ENCODE measurements at regions not wholly inside any gene's neighbourhood (a gene's known extent, or its start where the extent isn't known, plus 50 kb on each side); places are given as distances from the start of the nearest gene placed in this dataset.

DNA sequence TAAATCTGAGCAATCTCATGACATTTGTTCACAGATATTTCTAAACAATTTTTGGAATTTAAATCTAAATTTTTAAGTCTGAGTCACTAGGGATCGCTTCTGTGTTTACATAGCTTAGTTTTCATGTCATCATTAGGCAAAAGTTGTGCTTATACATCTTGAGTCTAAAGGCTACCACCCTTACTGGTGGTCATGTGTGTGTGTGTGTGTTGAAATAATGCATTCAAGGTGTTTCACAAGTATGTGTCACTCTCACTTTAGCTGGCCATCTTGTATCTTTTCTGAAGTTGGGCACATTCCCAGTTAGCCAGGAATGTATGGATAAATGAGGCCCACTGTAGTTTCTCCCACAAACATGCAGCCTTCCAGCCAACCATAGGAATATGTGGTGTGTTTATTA lies 1162.5 kb upstream of the PRMT6 start:
- DNase-seq (ENCODE audit: low spot score): no peak
- peaks cover 4% of the 10 kb centered on the region for H3K9me3 ChIP-seq (ENCODE audit: low read depth, low read length, poor library complexity, severe bottlenecking)
- intact Hi-C loops (cut with micrococcal nuclease; ENCODE audit: unreplicated experiment): no loop called here
- BruUV-seq (replicated peaks): no TSS peak
- H3K4me1 ChIP-seq (ENCODE audit: insufficient read depth, low read length, poor library complexity, severe bottlenecking): no peaks in the 10 kb centered on the region
- ChIA-PET POLR2A (ENCODE audit: low non-redundant PET) (no interaction called here), CTCF (no interaction called here)
- TF ChIP-seq, protein P1, sequence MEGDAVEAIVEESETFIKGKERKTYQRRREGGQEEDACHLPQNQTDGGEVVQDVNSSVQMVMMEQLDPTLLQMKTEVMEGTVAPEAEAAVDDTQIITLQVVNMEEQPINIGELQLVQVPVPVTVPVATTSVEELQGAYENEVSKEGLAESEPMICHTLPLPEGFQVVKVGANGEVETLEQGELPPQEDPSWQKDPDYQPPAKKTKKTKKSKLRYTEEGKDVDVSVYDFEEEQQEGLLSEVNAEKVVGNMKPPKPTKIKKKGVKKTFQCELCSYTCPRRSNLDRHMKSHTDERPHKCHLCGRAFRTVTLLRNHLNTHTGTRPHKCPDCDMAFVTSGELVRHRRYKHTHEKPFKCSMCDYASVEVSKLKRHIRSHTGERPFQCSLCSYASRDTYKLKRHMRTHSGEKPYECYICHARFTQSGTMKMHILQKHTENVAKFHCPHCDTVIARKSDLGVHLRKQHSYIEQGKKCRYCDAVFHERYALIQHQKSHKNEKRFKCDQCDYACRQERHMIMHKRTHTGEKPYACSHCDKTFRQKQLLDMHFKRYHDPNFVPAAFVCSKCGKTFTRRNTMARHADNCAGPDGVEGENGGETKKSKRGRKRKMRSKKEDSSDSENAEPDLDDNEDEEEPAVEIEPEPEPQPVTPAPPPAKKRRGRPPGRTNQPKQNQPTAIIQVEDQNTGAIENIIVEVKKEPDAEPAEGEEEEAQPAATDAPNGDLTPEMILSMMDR (conservative IDR thresholded peaks at IDR 0.05; ENCODE audit: low read depth, low read length): no peak
- TF ChIP-seq EZH2 (IDR thresholded peaks at IDR 0.05; ENCODE audit: borderline replicate concordance, low read depth, low read length, poor library complexity, severe bottlenecking): no peak
- H3K27me3 ChIP-seq (replicated peaks; ENCODE audit: insufficient read depth, low read depth, low read length, poor library complexity): no peaks in the 10 kb centered on the region
- no peak overlapping the region for H3K27ac ChIP-seq (ENCODE audit: low read depth, low read length, poor library complexity, severe bottlenecking)
- H3K36me3 ChIP-seq (ENCODE audit: insufficient read depth, low read length, poor library complexity, severe bottlenecking): no peaks in the 10 kb centered on the region
- no peak overlapping the region for H3K4me3 ChIP-seq (ENCODE audit: low read depth, low read length, poor library complexity, severe bottlenecking)

DNA sequence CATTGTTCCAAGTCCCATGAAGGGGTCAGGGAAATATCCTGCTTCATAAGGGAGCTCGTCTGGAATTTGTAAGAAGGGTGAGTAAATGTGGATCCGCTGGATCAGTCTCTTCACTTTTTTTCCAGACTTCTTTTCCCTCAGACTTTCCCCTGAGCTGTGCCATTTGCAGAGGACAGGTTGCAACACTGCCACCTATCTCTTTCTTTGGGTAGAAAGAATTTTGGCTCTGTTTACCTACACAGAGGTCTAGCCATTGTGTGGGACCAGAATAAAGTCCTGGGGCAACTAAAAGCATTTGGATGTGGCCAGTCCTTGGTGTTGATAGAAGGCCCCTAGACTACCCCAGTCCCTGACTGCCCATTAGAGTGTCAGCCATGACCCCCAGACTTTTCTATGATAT lies 1146.7 kb upstream of the PRMT6 start:
- CTCF ChIA-PET: interaction anchor here (0.8 kb wide), 1 partner anchor 926 kb away, joined by 3 read pairs; no protein-coding TSS in a partner anchor
- Histone ChIP-seq H3K36me3 (ENCODE audit: insufficient read depth, low read length, poor library complexity, severe bottlenecking) (no peaks in the 10 kb centered on the region), H3K4me1 (ENCODE audit: insufficient read depth, low read length, poor library complexity, severe bottlenecking) (no peaks in the 10 kb centered on the region), H3K9me3 (ENCODE audit: low read depth, low read length, poor library complexity, severe bottlenecking) (no peaks in the 10 kb centered on the region), H3K4me3 (ENCODE audit: low read depth, low read length, poor library complexity, severe bottlenecking) (no peak overlapping the region), H3K27ac (ENCODE audit: low read depth, low read length, poor library complexity, severe bottlenecking) (no peak overlapping the region), H3K27me3 (replicated peaks; ENCODE audit: insufficient read depth, low read depth, low read length, poor library complexity) (no peaks in the 10 kb centered on the region)
- peak; percentile 11 for DNase-seq (ENCODE audit: low spot score)
- TF ChIP-seq EZH2 (IDR thresholded peaks at IDR 0.05; ENCODE audit: borderline replicate concordance, low read depth, low read length, poor library complexity, severe bottlenecking): no peak
- TF ChIP-seq, protein P1 (conservative IDR thresholded peaks at IDR 0.05; ENCODE audit: low read depth, low read length): peak; percentile 40
- BruUV-seq (replicated peaks): no TSS peak
- intact Hi-C loops (cut with micrococcal nuclease; ENCODE audit: unreplicated experiment): no loop called here
- POLR2A ChIA-PET (ENCODE audit: low non-redundant PET): no interaction called here

DNA sequence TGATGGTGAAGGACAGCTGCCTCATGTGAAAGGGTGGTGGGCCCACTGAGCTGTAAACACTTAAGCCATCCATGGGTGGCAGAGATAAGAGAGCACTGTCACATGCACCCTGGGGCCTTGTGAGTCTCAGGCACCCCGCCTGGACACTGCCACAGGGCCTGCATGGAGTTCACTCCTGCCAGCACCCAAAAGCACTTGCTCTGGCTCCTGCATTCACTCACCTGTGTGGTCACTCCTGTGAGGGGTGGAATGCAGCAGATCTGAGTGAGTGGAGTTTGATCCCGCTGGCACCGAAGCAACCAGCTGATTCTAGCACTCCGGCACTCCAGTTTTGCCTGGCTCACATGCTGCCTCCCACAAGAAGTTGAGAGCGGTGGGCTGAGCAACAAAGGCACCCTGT lies 1142.1 kb upstream of the PRMT6 start:
- Histone ChIP-seq H3K9me3 (ENCODE audit: low read depth, low read length, poor library complexity, severe bottlenecking) (no peaks in the 10 kb centered on the region), H3K27me3 (replicated peaks; ENCODE audit: insufficient read depth, low read depth, low read length, poor library complexity) (no peaks in the 10 kb centered on the region), H3K36me3 (ENCODE audit: insufficient read depth, low read length, poor library complexity, severe bottlenecking) (no peaks in the 10 kb centered on the region), H3K27ac (ENCODE audit: low read depth, low read length, poor library complexity, severe bottlenecking) (no peak overlapping the region), H3K4me3 (ENCODE audit: low read depth, low read length, poor library complexity, severe bottlenecking) (no peak overlapping the region), H3K4me1 (ENCODE audit: insufficient read depth, low read length, poor library complexity, severe bottlenecking) (no peaks in the 10 kb centered on the region)
- BruUV-seq (replicated peaks): no TSS peak
- intact Hi-C loops (cut with micrococcal nuclease; ENCODE audit: unreplicated experiment): no loop called here
- no peak for DNase-seq (ENCODE audit: low spot score)
- no peak for TF ChIP-seq EZH2 (IDR thresholded peaks at IDR 0.05; ENCODE audit: borderline replicate concordance, low read depth, low read length, poor library complexity, severe bottlenecking)
- TF ChIP-seq, protein P1 (conservative IDR thresholded peaks at IDR 0.05; ENCODE audit: low read depth, low read length): no peak
- ChIA-PET CTCF (no interaction called here), POLR2A (ENCODE audit: low non-redundant PET) (no interaction called here)

Measured in A673 (cell line).